A549 (cell line): ENCODE measurements at regions not wholly inside any gene's neighbourhood (a gene's known extent, or its start where the extent isn't known, plus 50 kb on each side); places are given as distances from the start of the nearest gene placed in this dataset.

Source experiments
- CEBPB ChIP-seq, 2 experiments: fragments of >200 bp in 1 of 2; sonication (Bioruptor Twin) in 1 of 2; formaldehyde crosslinking in 1 of 2; IDR thresholded peaks; 2 replicates each; pipeline ENCODE4 v1.6.1; 2012 to 2016
- EP300 ChIP-seq, 2 experiments: fragments of >200 bp; sonication (Bioruptor Twin); formaldehyde crosslinking; IDR thresholded peaks; 2 replicates in 1 of 2; 3 replicates in 1 of 2; pipeline ENCODE4 v1.6.1; 2016 to 2017

GRCh38 chr16:82257990-82258389, 88.0 kb upstream of the MPHOSPH6 start:
- TF ChIP-seq EP300 (IDR thresholded peaks at IDR 0.05) (no peak), CEBPB (IDR thresholded peaks at IDR 0.05) (no peak)
